ENCODE measurements at regions not wholly inside any gene's neighbourhood (a gene's known extent, or its start where the extent isn't known, plus 50 kb on each side); places are given as distances from the start of the nearest gene placed in this dataset.

GRCh38 chr15:54719325-54719724 is 477.4 kb downstream of the RSL24D1 start:
- no peak for DNase-seq

- DNase-seq = peak; percentile 1
Observed at GRCh38 chr15:54707805-54708752, 488.7 kb downstream of the RSL24D1 start.

GRCh38 chr15:54687628-54688027 is 509.1 kb downstream of the RSL24D1 start:
- no peak for DNase-seq

All from SHP77 treated with DMSO at 0.1 percent for 48 hours (cell line).